Neural progenitor cell (in vitro differentiated cells): ENCODE measurements at regions not wholly inside any gene's neighbourhood (a gene's known extent, or its start where the extent isn't known, plus 50 kb on each side); places are given as distances from the start of the nearest gene placed in this dataset.

Experiments
- CTCF ChIP-seq: fragments of 200-600 bp; sonication (generic); IDR thresholded peaks from 2 replicates; pipeline ENCODE4 v1.5.1; 2017; ENCODE audit warnings: antibody characterized with exemption, mild to moderate bottlenecking
- EZH2 ChIP-seq: fragments of 200-600 bp; sonication (generic); IDR thresholded peaks from 2 replicates; pipeline ENCODE4 v1.6.1; 2017; ENCODE audit warnings: antibody characterized with exemption, mild to moderate bottlenecking, moderate library complexity

GRCh38 chr2:221693365-221693764 is 121.3 kb upstream of the EPHA4 start:
- TF ChIP-seq CTCF (no peak), EZH2 (no peak)
